Ishikawa (cell line): ENCODE measurements at regions not wholly inside any gene's neighbourhood (a gene's known extent, or its start where the extent isn't known, plus 50 kb on each side); places are given as distances from the start of the nearest gene placed in this dataset.

ENCODE experiments used
- CEBPB ChIP-seq: IDR thresholded peaks from 2 replicates; pipeline ENCODE4 v1.6.1; 2012
- EGR1 ChIP-seq: IDR thresholded peaks from 2 replicates; pipeline ENCODE4 v1.6.1; 2012
- EP300 ChIP-seq: IDR thresholded peaks from 2 replicates; pipeline ENCODE4 v1.6.1; 2012; ENCODE audit warnings: borderline replicate concordance
- NFIC ChIP-seq: IDR thresholded peaks from 2 replicates; pipeline ENCODE4 v1.6.1; 2012
- RAD21 ChIP-seq: IDR thresholded peaks from 2 replicates; pipeline ENCODE4 v1.6.1; 2012; ENCODE audit warnings: low read depth
- TAF1 ChIP-seq: IDR thresholded peaks from 2 replicates; pipeline ENCODE4 v1.6.1; 2012; ENCODE audit warnings: low read depth, mild to moderate bottlenecking
- TCF12 ChIP-seq: IDR thresholded peaks from 2 replicates; pipeline ENCODE4 v1.6.1; 2012; ENCODE audit warnings: low read depth
- ZBTB7A ChIP-seq: IDR thresholded peaks from 2 replicates; pipeline ENCODE4 v1.6.1; 2012; ENCODE audit warnings: low read depth
- TF ChIP-seq, protein P1 (sequence below): IDR thresholded peaks from 2 replicates; pipeline ENCODE4 v1.6.1; 2012; ENCODE audit warnings: low read depth, mild to moderate bottlenecking

DNA sequence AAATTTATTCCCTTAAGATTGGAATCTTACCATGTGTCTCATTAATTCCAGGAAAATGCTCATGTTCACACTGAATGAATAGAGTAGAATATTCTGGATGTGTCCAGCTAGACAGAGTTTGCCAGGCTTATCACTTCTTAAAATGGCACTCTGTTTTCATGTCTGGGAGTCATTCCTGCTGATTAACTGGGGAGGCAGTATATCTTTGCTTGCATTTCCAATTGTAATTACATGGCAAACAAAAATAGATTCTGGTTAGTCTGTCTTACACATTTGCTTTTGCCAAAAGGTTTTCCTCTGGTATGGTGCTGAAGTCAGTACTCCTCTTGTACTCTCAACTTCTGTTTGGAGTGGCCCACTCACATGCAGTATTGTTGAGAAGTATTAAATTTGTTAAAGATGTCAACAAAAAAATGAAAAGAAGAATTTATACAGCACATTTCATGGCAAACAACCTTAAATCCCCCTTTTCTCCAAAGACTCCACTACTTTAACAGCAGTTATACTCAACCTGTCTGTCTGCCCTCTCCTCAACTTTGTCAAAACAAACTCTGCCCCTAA is 70.2 kb downstream of the TENT5A start:
- TF ChIP-seq TCF12: no peak
- TF ChIP-seq, protein P1, sequence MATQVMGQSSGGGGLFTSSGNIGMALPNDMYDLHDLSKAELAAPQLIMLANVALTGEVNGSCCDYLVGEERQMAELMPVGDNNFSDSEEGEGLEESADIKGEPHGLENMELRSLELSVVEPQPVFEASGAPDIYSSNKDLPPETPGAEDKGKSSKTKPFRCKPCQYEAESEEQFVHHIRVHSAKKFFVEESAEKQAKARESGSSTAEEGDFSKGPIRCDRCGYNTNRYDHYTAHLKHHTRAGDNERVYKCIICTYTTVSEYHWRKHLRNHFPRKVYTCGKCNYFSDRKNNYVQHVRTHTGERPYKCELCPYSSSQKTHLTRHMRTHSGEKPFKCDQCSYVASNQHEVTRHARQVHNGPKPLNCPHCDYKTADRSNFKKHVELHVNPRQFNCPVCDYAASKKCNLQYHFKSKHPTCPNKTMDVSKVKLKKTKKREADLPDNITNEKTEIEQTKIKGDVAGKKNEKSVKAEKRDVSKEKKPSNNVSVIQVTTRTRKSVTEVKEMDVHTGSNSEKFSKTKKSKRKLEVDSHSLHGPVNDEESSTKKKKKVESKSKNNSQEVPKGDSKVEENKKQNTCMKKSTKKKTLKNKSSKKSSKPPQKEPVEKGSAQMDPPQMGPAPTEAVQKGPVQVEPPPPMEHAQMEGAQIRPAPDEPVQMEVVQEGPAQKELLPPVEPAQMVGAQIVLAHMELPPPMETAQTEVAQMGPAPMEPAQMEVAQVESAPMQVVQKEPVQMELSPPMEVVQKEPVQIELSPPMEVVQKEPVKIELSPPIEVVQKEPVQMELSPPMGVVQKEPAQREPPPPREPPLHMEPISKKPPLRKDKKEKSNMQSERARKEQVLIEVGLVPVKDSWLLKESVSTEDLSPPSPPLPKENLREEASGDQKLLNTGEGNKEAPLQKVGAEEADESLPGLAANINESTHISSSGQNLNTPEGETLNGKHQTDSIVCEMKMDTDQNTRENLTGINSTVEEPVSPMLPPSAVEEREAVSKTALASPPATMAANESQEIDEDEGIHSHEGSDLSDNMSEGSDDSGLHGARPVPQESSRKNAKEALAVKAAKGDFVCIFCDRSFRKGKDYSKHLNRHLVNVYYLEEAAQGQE: no peak
- TF ChIP-seq RAD21: no peak
- no peak for TF ChIP-seq ZBTB7A
- no peak for TF ChIP-seq CEBPB
- no peak for TF ChIP-seq EGR1
- no peak for TF ChIP-seq EP300
- TF ChIP-seq TAF1: no peak
- TF ChIP-seq NFIC: no peak
